VCaP (cell line): ENCODE measurements at regions not wholly inside any gene's neighbourhood (a gene's known extent, or its start where the extent isn't known, plus 50 kb on each side); places are given as distances from the start of the nearest gene placed in this dataset.

Experiments
- H3K27ac ChIP-seq: fragments of 450-650 bp; 2 replicates; pipeline ENCODE4 v1.5.1; 2017
- CTCF ChIP-seq: fragments of 450-650 bp; conservative IDR thresholded peaks from 2 replicates; pipeline ENCODE4 v1.5.1; 2017; ENCODE audit warnings: mild to moderate bottlenecking, moderate library complexity

- peak overlapping the region; percentile 60 for H3K27ac ChIP-seq
- no peak for TF ChIP-seq CTCF
These were observed 145.9 kb upstream of the UBL3 start for GRCh38 chr13:29996316-29996715.

GRCh38 chr13:29994911-29995595 is 144.6 kb upstream of the UBL3 start:
- H3K27ac ChIP-seq = no peak overlapping the region
- no peak for TF ChIP-seq CTCF

GRCh38 chr13:29993716-29994488 is 143.5 kb upstream of the UBL3 start:
- TF ChIP-seq CTCF = no peak
- H3K27ac ChIP-seq = no peak overlapping the region

- no peak overlapping the region for H3K27ac ChIP-seq
These were observed 142.8 kb upstream of the UBL3 start for GRCh38 chr13:29993196-29993595.

GRCh38 chr13:29991343-29991742 is 140.9 kb upstream of the UBL3 start:
- no peak for TF ChIP-seq CTCF
- no peak overlapping the region for H3K27ac ChIP-seq

More at GRCh38 chr13:29993196-29993595, 142.8 kb upstream of the UBL3 start:
- no peak for TF ChIP-seq CTCF

GRCh38 chr13:29987340-29987739 is 136.9 kb upstream of the UBL3 start:
- no peak overlapping the region for H3K27ac ChIP-seq
- no peak for TF ChIP-seq CTCF

GRCh38 chr13:29980339-29980738 is 129.9 kb upstream of the UBL3 start:
- no peak for TF ChIP-seq CTCF
- H3K27ac ChIP-seq = no peak overlapping the region
